GM10248 (cell line): ENCODE measurements at regions not wholly inside any gene's neighbourhood (a gene's known extent, or its start where the extent isn't known, plus 50 kb on each side); places are given as distances from the start of the nearest gene placed in this dataset.

Experiments
- CTCF ChIA-PET: fragments of 300-600 bp; sonication (Branson Sonifier 250); formaldehyde crosslinking; extraction: SDS; loops from one replicate; lab custom pipeline; 2021; ENCODE audit warnings: antibody characterized with exemption; lab: Yijun Ruan, JAX
- POLR2A ChIA-PET: fragments of 350-650 bp; sonication (Branson Sonifier 250); formaldehyde crosslinking; extraction: SDS; loops from one replicate; lab custom pipeline; 2020; ENCODE audit warnings: antibody characterized with exemption; lab: Yijun Ruan, JAX
- DNase-seq: peaks from one replicate; pipeline ENCODE4 v3.0.0; 2012; ENCODE audit errors: extremely low spot score
- CTCF ChIP-seq: IDR thresholded peaks from 2 replicates; pipeline ENCODE4 v1.5.1; 2012; ENCODE audit warnings: mild to moderate bottlenecking, low read depth; ENCODE audit errors: extremely low read depth, missing control alignments, control extremely low read depth

- ChIA-PET CTCF (no interaction called here), POLR2A (no interaction called here)
- no peak for TF ChIP-seq CTCF
- no peak for DNase-seq
These were observed 342.9 kb upstream of the ADGRL3 start for GRCh38 chr4:60857130-60857753.

GRCh38 chr4:60863442-60863841 is 336.7 kb upstream of the ADGRL3 start:
- CTCF ChIA-PET, result no interaction called here
- TF ChIP-seq CTCF, result no peak
- DNase-seq, result no peak
- POLR2A ChIA-PET, result no interaction called here

- POLR2A ChIA-PET, result no interaction called here
- CTCF ChIA-PET, result no interaction called here
- no peak for DNase-seq
- no peak for TF ChIP-seq CTCF
These were observed 334.9 kb upstream of the ADGRL3 start for GRCh38 chr4:60865273-60865672.

GRCh38 chr4:60868232-60868960 is 331.7 kb upstream of the ADGRL3 start:
- CTCF ChIA-PET, result no interaction called here
- no peak for DNase-seq

DNA sequence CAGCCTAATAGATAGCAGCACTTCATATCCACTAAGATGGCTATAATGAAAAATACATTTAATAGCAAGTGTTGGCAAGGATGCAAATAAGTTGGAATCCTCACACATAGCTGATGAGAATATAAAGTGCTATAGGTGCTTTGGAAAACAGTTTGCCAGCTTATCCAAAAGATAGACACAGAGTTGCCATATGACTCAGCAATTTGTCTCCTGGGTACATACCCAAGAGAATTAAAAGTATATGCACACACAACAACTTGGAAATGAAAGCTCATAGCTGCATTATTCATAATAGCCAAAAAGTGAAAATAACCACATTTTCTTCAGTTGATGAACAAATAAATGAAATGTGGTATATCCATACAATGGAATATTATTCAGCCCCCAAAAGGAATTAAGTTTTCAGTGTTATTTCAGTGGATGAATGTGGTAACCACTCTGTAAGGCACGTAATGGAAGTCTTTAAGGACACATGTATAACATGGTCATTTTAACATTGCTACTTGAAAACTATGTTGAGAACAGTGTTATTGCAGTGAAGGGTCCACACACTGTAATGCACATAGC is 320.9 kb upstream of the ADGRL3 start:
- no peak for TF ChIP-seq CTCF

More at GRCh38 chr4:60868232-60868960, 331.7 kb upstream of the ADGRL3 start:
- TF ChIP-seq CTCF, result no peak
- POLR2A ChIA-PET, result no interaction called here

DNA sequence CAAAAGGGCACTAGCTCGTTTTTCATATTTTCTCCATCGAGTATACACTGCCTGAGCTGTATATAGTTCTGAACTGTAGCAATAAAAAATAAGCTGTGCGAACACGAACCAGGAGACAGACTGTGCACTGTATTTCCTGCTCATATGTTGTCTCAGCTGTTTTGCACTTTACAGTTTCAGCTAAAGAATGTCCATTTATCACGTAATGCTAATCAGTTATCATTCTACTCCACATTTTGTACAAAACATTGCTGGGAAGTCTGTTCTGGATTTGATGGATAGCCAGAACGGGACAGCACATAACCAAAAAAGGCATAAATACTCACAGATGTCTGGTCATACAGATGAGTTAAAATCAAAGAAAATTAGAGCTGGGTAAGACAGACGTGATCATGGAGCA is 315.5 kb upstream of the ADGRL3 start:
- TF ChIP-seq CTCF, result no peak
- POLR2A ChIA-PET, result no interaction called here
- CTCF ChIA-PET, result interaction anchor here (0.7 to 1.3 kb wide), 2 partner anchors 17 to 18 kb away, joined by 3 to 4 read pairs; no protein-coding TSS in a partner anchor
- no peak for DNase-seq

More for the DNA sequence above, 320.9 kb upstream of the ADGRL3 start:
- DNase-seq, result no peak
- ChIA-PET POLR2A (no interaction called here), CTCF (no interaction called here)
